ENCODE measurements at regions not wholly inside any gene's neighbourhood (a gene's known extent, or its start where the extent isn't known, plus 50 kb on each side); places are given as distances from the start of the nearest gene placed in this dataset.

GRCh38 chr2:150569761-150570160, 82.3 kb upstream of the RND3 start:
- H3K27me3 ChIP-seq (ENCODE audit: insufficient read depth, low read length), result no peaks in the 10 kb centered on the region
- H4K20me1 ChIP-seq (ENCODE audit: control insufficient read depth, insufficient read depth, insufficient read length), result no peaks in the 10 kb centered on the region
- H3K4me2 ChIP-seq (ENCODE audit: insufficient read depth, insufficient read length, low read length), result no peak overlapping the region
- H2BK5ac ChIP-seq (ENCODE audit: insufficient read length, low read length), result no peak overlapping the region
- H3K14ac ChIP-seq (ENCODE audit: insufficient read depth, low read length), result no peak overlapping the region
- H3K9me3 ChIP-seq (ENCODE audit: control insufficient read depth, low read depth, low read length), result no peaks in the 10 kb centered on the region
- no peaks in the 10 kb centered on the region for H3K4me1 ChIP-seq (ENCODE audit: insufficient read depth, low read length)
- no peak overlapping the region for H3K23ac ChIP-seq (ENCODE audit: insufficient read length, low read depth, low read length)
- no peak for DNase-seq
- H3K23me2 ChIP-seq (ENCODE audit: insufficient read length, low read depth, low read length, poor library complexity, severe bottlenecking), result no peaks in the 10 kb centered on the region
- H4K5ac ChIP-seq (ENCODE audit: insufficient read length, low read depth, low read length), result no peak overlapping the region
- WGBS (ENCODE audit: extremely low coverage, insufficient read length, low lambda C conversion rate), result no CpG with 5 or more reads among the region's 4 CpGs
- no peak overlapping the region for H4K8ac ChIP-seq (replicated peaks; ENCODE audit: insufficient read length, low read depth, low read length)
- no peak overlapping the region for H2AFZ ChIP-seq (ENCODE audit: low read length)
- no peak overlapping the region for H3T11ph ChIP-seq (ENCODE audit: low read length)
- H3K27me3 Mint-ChIP-seq (ENCODE audit: low read depth), result no peaks in the 10 kb centered on the region
- no peak overlapping the region for H4K91ac ChIP-seq (ENCODE audit: insufficient read length, low read depth, low read length)
- H2BK15ac ChIP-seq (ENCODE audit: low read depth, low read length), result no peak overlapping the region
- H3K79me2 ChIP-seq (ENCODE audit: insufficient read depth, low read length), result no peaks in the 10 kb centered on the region
- no peak overlapping the region for H3K4ac ChIP-seq (ENCODE audit: low read depth, low read length)
- H3K4me3 Mint-ChIP-seq, result no peak overlapping the region
- no peak overlapping the region for H2AK5ac ChIP-seq (ENCODE audit: insufficient read length, low read length)
- H3K18ac ChIP-seq (ENCODE audit: insufficient read length, low read depth, low read length), result no peak overlapping the region
- no peak overlapping the region for H2BK120ac ChIP-seq (ENCODE audit: low read depth, low read length, poor library complexity, severe bottlenecking)
- H3K4me1 Mint-ChIP-seq, result no peaks in the 10 kb centered on the region
- no peaks in the 10 kb centered on the region; a peak in 1 of 7 replicates for H3K36me3 Mint-ChIP-seq (ENCODE audit: insufficient read depth in 1 of 3, low read depth in 3 of 3)
- no peak overlapping the region for H3K56ac ChIP-seq (ENCODE audit: insufficient read length, low read depth, low read length)
- TF ChIP-seq CTCF (conservative IDR thresholded peaks at IDR 0.05), result no peak
- H2BK20ac ChIP-seq (ENCODE audit: low read depth, low read length, poor library complexity, severe bottlenecking), result no peak overlapping the region
- H3K79me1 ChIP-seq (ENCODE audit: insufficient read depth, low read depth, low read length, poor library complexity, severe bottlenecking), result no peaks in the 10 kb centered on the region
- no peak overlapping the region for H2BK12ac ChIP-seq (ENCODE audit: insufficient read length, low read depth, low read length)
- no peak overlapping the region for H3K27ac ChIP-seq (ENCODE audit: insufficient read length, low read depth, low read length)
- no peaks in the 10 kb centered on the region; a peak in 1 of 5 replicates for H3K9me3 Mint-ChIP-seq
- no peak overlapping the region for H3K9ac ChIP-seq (ENCODE audit: extremely low read depth, insufficient read length, low read length)
- no peak overlapping the region for H3K27ac Mint-ChIP-seq

Measured in H9 (cell line).